Fibroblast of skin of left quadriceps (primary cell): ENCODE measurements at regions not wholly inside any gene's neighbourhood (a gene's known extent, or its start where the extent isn't known, plus 50 kb on each side); places are given as distances from the start of the nearest gene placed in this dataset.

ENCODE experiments used
- DNase-seq, 2 experiments: peaks; one replicate each; pipeline ENCODE4 v3.0.0-alpha.2; 2013; ENCODE audit warnings: low read depth in 2 of 2

- DNase-seq = no peak
Observed at GRCh38 chr16:54482892-54483574, 196.4 kb upstream of the IRX3 start.

GRCh38 chr16:54480429-54480828 is 193.8 kb upstream of the IRX3 start:
- DNase-seq = no peak

- no peak for DNase-seq
Observed at GRCh38 chr16:54479546-54479945, 193.0 kb upstream of the IRX3 start.

GRCh38 chr16:54477714-54478113 is 191.1 kb upstream of the IRX3 start:
- DNase-seq = no peak

GRCh38 chr16:54475019-54475601 is 188.5 kb upstream of the IRX3 start:
- DNase-seq = no peak

- DNase-seq = no peak
Observed at GRCh38 chr16:54473226-54473993, 186.8 kb upstream of the IRX3 start.

- no peak for DNase-seq
Observed at GRCh38 chr16:54467398-54467797, 180.8 kb upstream of the IRX3 start.

- DNase-seq = no peak
Observed at GRCh38 chr16:54466233-54466632, 179.6 kb upstream of the IRX3 start.

GRCh38 chr16:54465063-54465462 is 178.5 kb upstream of the IRX3 start:
- DNase-seq = no peak

GRCh38 chr16:54462771-54463170 is 176.2 kb upstream of the IRX3 start:
- DNase-seq = no peak

- DNase-seq = peak; percentile 56 to 58
Observed at GRCh38 chr16:54462151-54462651, 175.6 kb upstream of the IRX3 start.

- DNase-seq = no peak
Observed at GRCh38 chr16:54460263-54460860, 173.8 kb upstream of the IRX3 start.

GRCh38 chr16:54459509-54460262 is 173.1 kb upstream of the IRX3 start:
- DNase-seq = peak; percentile 96

- no peak for DNase-seq
Observed at GRCh38 chr16:54458923-54459322, 172.3 kb upstream of the IRX3 start.

GRCh38 chr16:54456291-54456690 is 169.7 kb upstream of the IRX3 start:
- no peak for DNase-seq

GRCh38 chr16:54455030-54455725 is 168.6 kb upstream of the IRX3 start:
- no peak for DNase-seq

GRCh38 chr16:54454616-54455015 is 168.0 kb upstream of the IRX3 start:
- DNase-seq = no peak

- DNase-seq = no peak
Observed at GRCh38 chr16:54453871-54454270, 167.3 kb upstream of the IRX3 start.

- DNase-seq = peak; percentile 75
Observed at GRCh38 chr16:54447576-54448440, 161.2 kb upstream of the IRX3 start.

GRCh38 chr16:54446639-54447038 is 160.1 kb upstream of the IRX3 start:
- peak; percentile 79 for DNase-seq
